Endothelial cell of umbilical vein (primary cell): ENCODE measurements at regions not wholly inside any gene's neighbourhood (a gene's known extent, or its start where the extent isn't known, plus 50 kb on each side); places are given as distances from the start of the nearest gene placed in this dataset.

ENCODE experiments used
- BruUV-seq: library from RNA; stranded (reverse); fragments of 400-500 nt; replicated peaks from 2 replicates; lab custom pipeline; 2021; lab: Mats Ljungman, UMichigan
- CTCF ChIA-PET: fragments of 300-600, 350-600 bp; sonication (Branson Sonifier 250); formaldehyde crosslinking; loops from one replicate; lab custom pipeline; 2021; ENCODE audit warnings: antibody characterized with exemption, inconsistent platforms; lab: Charles Lee
- POLR2A ChIA-PET: fragments of 300-600, 350-600 bp; sonication (Branson Sonifier 250); formaldehyde crosslinking; loops from one replicate; lab custom pipeline; 2021; ENCODE audit warnings: antibody characterized with exemption, inconsistent platforms; lab: Charles Lee
- DNase-seq: peaks from one replicate; pipeline ENCODE4 v3.0.0-alpha.2; 2011; ENCODE audit warnings: low read depth, low spot score
- FAIRE-seq: peaks from 2 replicates; lab custom pipeline; 2011; peaks lifted over from hg19 to GRCh38; lab: Jason Lieb, UNC
- H2AFZ ChIP-seq: 2 replicates; pipeline ENCODE4 v1.6.0; 2012; ENCODE audit warnings: low read depth, low read length, control low read depth, inconsistent platforms
- H3K27ac ChIP-seq: 2 replicates; pipeline ENCODE4 v1.5.1; 2011; ENCODE audit warnings: low read depth, mild to moderate bottlenecking, control low read depth, low read length, moderate library complexity; ENCODE audit not compliant: insufficient read depth
- H3K27me3 ChIP-seq, 2 experiments: 2 replicates each; pipeline versions ENCODE4 v1.6.0 to v1.6.1; 2011; ENCODE audit warnings: low read length in 2 of 2, mixed read lengths in 1 of 2; ENCODE audit not compliant: control insufficient read depth in 2 of 2, insufficient read depth in 2 of 2
- H3K36me3 ChIP-seq, 2 experiments: 2 replicates in 1 of 2; 3 replicates in 1 of 2; pipeline ENCODE4 v1.5.1; 2011; ENCODE audit warnings: low read length in 2 of 2, mild to moderate bottlenecking in 1 of 2, moderate library complexity in 1 of 2; ENCODE audit not compliant: control insufficient read depth in 2 of 2, insufficient read depth in 2 of 2; ENCODE audit errors: extremely low read depth in 1 of 2
- H3K4me1 ChIP-seq: 3 replicates; pipeline ENCODE4 v1.5.1; 2011; ENCODE audit warnings: mild to moderate bottlenecking, low read length; ENCODE audit not compliant: control insufficient read depth, insufficient read depth; ENCODE audit errors: extremely low read depth
- H3K4me2 ChIP-seq: 2 replicates; pipeline ENCODE4 v1.6.1; 2011; ENCODE audit warnings: low read length, control low read depth, mixed read lengths; ENCODE audit not compliant: insufficient read depth
- H3K4me3 ChIP-seq, 3 experiments: fragments of 200-600 bp in 1 of 3; sonication (generic), shearing (Covaris generic) in 1 of 3; replicated peaks in 1 of 3; 2 replicates each; pipeline ENCODE4 v1.5.1; 2011 to 2016; ENCODE audit warnings: control low read depth in 3 of 3, low read length in 3 of 3, mild to moderate bottlenecking in 2 of 3, inconsistent platforms in 1 of 3, low read depth in 1 of 3, moderate library complexity in 1 of 3; ENCODE audit not compliant: insufficient read depth in 1 of 3
- H3K79me2 ChIP-seq: 2 replicates; pipeline ENCODE4 v1.6.0; 2012; ENCODE audit warnings: low read length, inconsistent platforms; ENCODE audit not compliant: control insufficient read depth, insufficient read depth
- H3K9ac ChIP-seq: replicated peaks from 2 replicates; pipeline ENCODE3; 2011; ENCODE audit warnings: low read length, control low read depth; ENCODE audit not compliant: insufficient read depth; ENCODE audit errors: extremely low read depth
- H3K9me1 ChIP-seq: replicated peaks from 3 replicates; pipeline ENCODE4 v1.6.0; 2011; ENCODE audit warnings: mild to moderate bottlenecking, low read length; ENCODE audit not compliant: control insufficient read depth, insufficient read depth; ENCODE audit errors: extremely low read depth
- H3K9me3 ChIP-seq: replicated peaks from 2 replicates; pipeline ENCODE4 v1.5.1; 2012; ENCODE audit warnings: low read length, inconsistent platforms; ENCODE audit not compliant: control insufficient read depth, insufficient read depth
- H4K20me1 ChIP-seq: replicated peaks from 2 replicates; pipeline ENCODE3; 2011; ENCODE audit warnings: mild to moderate bottlenecking, low read length; ENCODE audit not compliant: control insufficient read depth, insufficient read depth; ENCODE audit errors: extremely low read depth
- FOS ChIP-seq: IDR thresholded peaks from 2 replicates; pipeline ENCODE4 v1.6.1; 2011; ENCODE audit warnings: mild to moderate bottlenecking, low read length, moderate library complexity, borderline replicate concordance; ENCODE audit not compliant: insufficient read depth
- MAX ChIP-seq: IDR thresholded peaks from 2 replicates; pipeline ENCODE4 v1.6.1; 2011; ENCODE audit not compliant: insufficient read depth, insufficient read length
- POLR2AphosphoS5 ChIP-seq: IDR thresholded peaks from 2 replicates; pipeline ENCODE4 v1.6.1; 2012; ENCODE audit warnings: low read depth, mild to moderate bottlenecking, control low read depth, low read length, moderate library complexity; ENCODE audit not compliant: insufficient read depth
- dilution Hi-C: fragments of 300-500 bp; cut with MboI; formaldehyde crosslinking; loops from one replicate; pipeline ENCODE4 v1.15.0; 2019; ENCODE audit warnings: low sequenced_read_pairs; ENCODE audit not compliant: extremely low pct_ligation_motif_present
- intact Hi-C: fragments of 100-400 bp; cut with micrococcal nuclease; formaldehyde crosslinking; loops from one replicate; pipeline ENCODE4 v1.10.0; 2022

- DNase-seq: no peak
- H2AFZ ChIP-seq: no peak overlapping the region
- no peak for FAIRE-seq
- POLR2A ChIA-PET: no interaction called here
- TF ChIP-seq POLR2AphosphoS5: no peak
- TF ChIP-seq FOS: no peak
- no peak for TF ChIP-seq MAX
- H3K9me3 ChIP-seq: no peaks in the 10 kb centered on the region
- no peaks in the 10 kb centered on the region for H3K9me1 ChIP-seq
- H3K27me3 ChIP-seq: no peaks in the 10 kb centered on the region
- intact Hi-C loops: no loop called here
- CTCF ChIA-PET: no interaction called here
- H3K4me3 ChIP-seq: no peak overlapping the region
- no peaks in the 10 kb centered on the region for H3K4me1 ChIP-seq
- no peak overlapping the region for H3K27ac ChIP-seq
- H3K4me2 ChIP-seq: no peak overlapping the region
- no TSS peak for BruUV-seq
- H4K20me1 ChIP-seq: no peaks in the 10 kb centered on the region
- dilution Hi-C loops: no loop called here
- H3K9ac ChIP-seq: no peak overlapping the region
- no peaks in the 10 kb centered on the region for H3K36me3 ChIP-seq
- H3K79me2 ChIP-seq: no peaks in the 10 kb centered on the region
Measured at GRCh38 chr2:15864176-15864769, 76.1 kb upstream of the MYCN start.

- dilution Hi-C loops: no loop called here
- BruUV-seq: no TSS peak
- CTCF ChIA-PET: no interaction called here
Measured at GRCh38 chr2:15865923-15866322, 74.4 kb upstream of the MYCN start.

More at GRCh38 chr2:15865923-15866322, 74.4 kb upstream of the MYCN start:
- no peaks in the 10 kb centered on the region for H3K9me3 ChIP-seq
- H3K4me1 ChIP-seq: no peaks in the 10 kb centered on the region
- DNase-seq: no peak
- no peaks in the 10 kb centered on the region for H4K20me1 ChIP-seq
- intact Hi-C loops: no loop called here
- no peak for FAIRE-seq
- H3K27me3 ChIP-seq: no peaks in the 10 kb centered on the region
- H3K9ac ChIP-seq: no peak overlapping the region
- H3K79me2 ChIP-seq: no peaks in the 10 kb centered on the region
- no peak overlapping the region for H3K4me3 ChIP-seq
- no peak for TF ChIP-seq POLR2AphosphoS5
- H3K4me2 ChIP-seq: no peak overlapping the region
- no peak overlapping the region for H3K27ac ChIP-seq
- H2AFZ ChIP-seq: no peak overlapping the region
- H3K36me3 ChIP-seq: no peaks in the 10 kb centered on the region
- POLR2A ChIA-PET: no interaction called here
- H3K9me1 ChIP-seq: no peaks in the 10 kb centered on the region
